Lower leg skin (tissue), 3 donors: ENCODE measurements at regions not wholly inside any gene's neighbourhood (a gene's known extent, or its start where the extent isn't known, plus 50 kb on each side); places are given as distances from the start of the nearest gene placed in this dataset.

Source experiments
- POLR2A ChIP-seq, 2 donors: fragments of 450-650 bp; IDR thresholded peaks; one replicate each; pipeline ENCODE4 v1.6.1; 2016 to 2017; ENCODE audit warnings: antibody characterized with exemption in 2 of 2, mild to moderate bottlenecking in 1 of 2, moderate library complexity in 1 of 2
- TF ChIP-seq, protein P1 (sequence below), 3 donors: fragments of 450-650 bp; IDR thresholded peaks; one replicate each; pipeline ENCODE4 v1.5.1; 2016; ENCODE audit warnings: antibody characterized with exemption in 3 of 3, mild to moderate bottlenecking in 3 of 3, moderate library complexity in 2 of 3

DNA sequence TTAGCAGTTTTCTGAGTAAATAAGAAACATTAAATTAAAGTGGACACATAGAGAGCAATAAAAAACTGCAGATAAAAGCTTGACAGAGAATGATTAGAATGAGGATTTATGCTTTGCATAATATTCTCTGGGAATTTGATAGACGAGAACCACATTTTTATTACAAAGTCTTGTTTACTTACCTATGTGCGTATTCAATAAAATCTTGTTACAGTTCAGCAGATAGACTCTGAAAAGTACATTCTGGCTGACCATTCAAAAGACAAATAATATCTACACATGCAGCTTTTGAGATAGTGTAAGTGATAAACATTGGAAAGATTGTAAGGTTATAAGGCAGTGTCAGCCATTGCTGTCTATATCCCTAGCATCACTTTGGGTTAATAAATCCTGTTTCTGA is 381.6 kb downstream of the NYAP2 start:
- TF ChIP-seq, protein P1, sequence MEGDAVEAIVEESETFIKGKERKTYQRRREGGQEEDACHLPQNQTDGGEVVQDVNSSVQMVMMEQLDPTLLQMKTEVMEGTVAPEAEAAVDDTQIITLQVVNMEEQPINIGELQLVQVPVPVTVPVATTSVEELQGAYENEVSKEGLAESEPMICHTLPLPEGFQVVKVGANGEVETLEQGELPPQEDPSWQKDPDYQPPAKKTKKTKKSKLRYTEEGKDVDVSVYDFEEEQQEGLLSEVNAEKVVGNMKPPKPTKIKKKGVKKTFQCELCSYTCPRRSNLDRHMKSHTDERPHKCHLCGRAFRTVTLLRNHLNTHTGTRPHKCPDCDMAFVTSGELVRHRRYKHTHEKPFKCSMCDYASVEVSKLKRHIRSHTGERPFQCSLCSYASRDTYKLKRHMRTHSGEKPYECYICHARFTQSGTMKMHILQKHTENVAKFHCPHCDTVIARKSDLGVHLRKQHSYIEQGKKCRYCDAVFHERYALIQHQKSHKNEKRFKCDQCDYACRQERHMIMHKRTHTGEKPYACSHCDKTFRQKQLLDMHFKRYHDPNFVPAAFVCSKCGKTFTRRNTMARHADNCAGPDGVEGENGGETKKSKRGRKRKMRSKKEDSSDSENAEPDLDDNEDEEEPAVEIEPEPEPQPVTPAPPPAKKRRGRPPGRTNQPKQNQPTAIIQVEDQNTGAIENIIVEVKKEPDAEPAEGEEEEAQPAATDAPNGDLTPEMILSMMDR (IDR thresholded peaks at IDR 0.05): no peak
- no peak for TF ChIP-seq POLR2A (IDR thresholded peaks at IDR 0.05)
